ENCODE measurements at regions not wholly inside any gene's neighbourhood (a gene's known extent, or its start where the extent isn't known, plus 50 kb on each side); places are given as distances from the start of the nearest gene placed in this dataset.

DNA sequence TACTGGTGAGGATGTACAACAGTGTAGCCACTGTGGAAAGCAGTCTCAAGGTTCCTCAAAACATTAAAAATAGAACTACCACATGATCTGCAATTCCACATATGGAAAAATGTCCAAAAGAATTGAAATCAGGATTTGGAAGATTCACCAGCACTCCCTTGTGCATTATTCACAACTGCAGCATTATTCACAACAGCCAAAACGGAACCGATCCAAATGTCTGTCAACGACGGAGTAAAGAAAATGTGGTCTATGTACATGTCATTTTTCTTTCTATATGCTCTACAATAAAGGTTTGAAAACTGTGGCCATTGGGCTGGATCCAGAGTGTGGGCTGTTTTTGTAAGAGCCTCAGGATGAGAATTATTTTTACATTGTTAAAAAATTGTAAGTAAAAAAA is 1206.1 kb upstream of the CELF2 start:
- H3K4me3 ChIP-seq: no peak overlapping the region
- no peaks in the 10 kb centered on the region for H3K27me3 ChIP-seq
- no peaks in the 10 kb centered on the region for H3K36me3 ChIP-seq
- no peaks in the 10 kb centered on the region for H3K9me3 ChIP-seq (ENCODE audit: low read depth)
- no peak for DNase-seq (ENCODE audit: low read depth in 1 of 2, low spot score in 1 of 2)
- TF ChIP-seq CTCF (IDR thresholded peaks at IDR 0.05; ENCODE audit: low read depth, low read length): no peak
- H3K27ac ChIP-seq: no peak overlapping the region
- H3K4me1 ChIP-seq (ENCODE audit: low read depth): no peaks in the 10 kb centered on the region

DNA sequence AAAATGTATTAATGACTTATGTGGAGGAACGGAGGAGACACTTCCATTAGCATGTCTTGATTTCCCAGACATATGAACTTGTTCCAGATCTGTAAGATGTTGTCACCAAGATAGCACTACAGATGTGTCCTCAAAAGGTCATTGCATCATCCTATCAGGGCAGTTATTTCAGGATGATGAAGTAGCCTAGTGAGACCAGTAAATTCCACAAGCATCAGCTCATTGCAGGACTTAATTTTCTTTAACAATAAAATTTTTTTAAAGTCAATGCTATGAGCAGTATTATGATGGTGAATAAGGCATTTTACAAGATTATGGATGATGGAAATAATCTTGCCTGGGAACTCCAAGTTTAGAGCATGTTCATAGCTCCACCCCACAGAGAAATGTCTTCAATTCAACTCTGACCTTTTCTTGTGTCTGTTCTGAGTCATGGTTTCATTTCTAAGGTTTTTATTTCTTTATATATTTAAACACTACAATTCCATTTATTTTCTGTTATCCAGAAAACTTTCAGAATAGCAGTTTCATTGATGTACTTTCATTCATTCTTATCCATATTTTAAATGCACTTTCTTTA is 1203.3 kb upstream of the CELF2 start:
- Histone ChIP-seq H3K4me1 (ENCODE audit: low read depth) (no peaks in the 10 kb centered on the region), H3K36me3 (no peaks in the 10 kb centered on the region), H3K27me3 (no peaks in the 10 kb centered on the region), H3K4me3 (no peak overlapping the region), H3K9me3 (ENCODE audit: low read depth) (no peaks in the 10 kb centered on the region), H3K27ac (no peak overlapping the region)
- DNase-seq (ENCODE audit: low read depth in 1 of 2, low spot score in 1 of 2): no peak
- TF ChIP-seq CTCF (IDR thresholded peaks at IDR 0.05; ENCODE audit: low read depth, low read length): no peak

GRCh38 chr10:9819756-9820494 is 1197.7 kb upstream of the CELF2 start:
- no peak for TF ChIP-seq CTCF (IDR thresholded peaks at IDR 0.05; ENCODE audit: low read depth, low read length)
- Histone ChIP-seq H3K9me3 (ENCODE audit: low read depth) (no peaks in the 10 kb centered on the region), H3K36me3 (no peaks in the 10 kb centered on the region), H3K4me1 (ENCODE audit: low read depth) (no peaks in the 10 kb centered on the region), H3K27me3 (no peaks in the 10 kb centered on the region), H3K27ac (no peak overlapping the region), H3K4me3 (no peak overlapping the region)
- DNase-seq (ENCODE audit: low read depth in 1 of 2, low spot score in 1 of 2): no peak

- Histone ChIP-seq H3K4me3 (no peak overlapping the region), H3K9me3 (ENCODE audit: low read depth) (no peaks in the 10 kb centered on the region), H3K27me3 (no peaks in the 10 kb centered on the region), H3K27ac (no peak overlapping the region), H3K4me1 (ENCODE audit: low read depth) (no peaks in the 10 kb centered on the region), H3K36me3 (no peaks in the 10 kb centered on the region)
- no peak for DNase-seq (ENCODE audit: low read depth in 1 of 2, low spot score in 1 of 2)
- TF ChIP-seq CTCF (IDR thresholded peaks at IDR 0.05; ENCODE audit: low read depth, low read length): no peak
These were observed 1194.3 kb upstream of the CELF2 start for GRCh38 chr10:9823268-9823930.

DNA sequence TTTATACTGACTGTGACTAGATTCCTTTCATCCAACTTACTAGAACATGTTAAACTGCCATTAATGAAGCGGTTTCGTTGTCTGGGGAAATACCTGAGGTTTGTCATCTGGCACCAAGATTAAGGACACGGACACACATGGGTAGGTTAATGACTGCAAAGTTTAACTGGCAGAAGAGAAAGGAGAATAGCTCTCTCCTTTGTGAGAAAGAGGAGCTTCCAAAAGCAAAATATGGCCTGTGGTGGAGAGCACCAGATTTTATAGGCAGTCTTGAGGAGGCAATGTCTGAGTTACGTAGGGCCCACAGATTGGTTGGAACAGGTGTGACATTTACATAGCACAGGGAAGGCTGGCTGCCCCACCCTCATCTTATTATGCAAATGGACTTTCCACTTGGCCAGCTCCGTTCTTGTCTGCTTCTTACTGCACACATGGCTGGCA is 1193.0 kb upstream of the CELF2 start:
- no peak overlapping the region for H3K4me3 ChIP-seq
- no peaks in the 10 kb centered on the region for H3K27me3 ChIP-seq
- no peaks in the 10 kb centered on the region for H3K36me3 ChIP-seq
- DNase-seq (ENCODE audit: low read depth in 1 of 2, low spot score in 1 of 2): no peak
- no peaks in the 10 kb centered on the region for H3K4me1 ChIP-seq (ENCODE audit: low read depth)
- H3K9me3 ChIP-seq (ENCODE audit: low read depth): no peaks in the 10 kb centered on the region
- H3K27ac ChIP-seq: peak overlapping the region; percentile 79
- TF ChIP-seq CTCF (IDR thresholded peaks at IDR 0.05; ENCODE audit: low read depth, low read length): no peak
